Neural cell (in vitro differentiated cells): ENCODE measurements at regions not wholly inside any gene's neighbourhood (a gene's known extent, or its start where the extent isn't known, plus 50 kb on each side); places are given as distances from the start of the nearest gene placed in this dataset.

Experiments used
- EZH2 ChIP-seq: fragments of 200-600, 300-800 bp; shearing (Covaris generic), sonication (generic); IDR thresholded peaks from 2 replicates; pipeline ENCODE4 v1.6.1; 2014; ENCODE audit warnings: antibody characterized with exemption, low read length, borderline replicate concordance, mild to moderate bottlenecking; ENCODE audit not compliant: insufficient read depth, poor library complexity, severe bottlenecking
- MXI1 ChIP-seq: fragments of 450-650 bp; conservative IDR thresholded peaks from 2 replicates; pipeline ENCODE4 v1.6.1; 2014; ENCODE audit warnings: antibody characterized with exemption, mild to moderate bottlenecking; ENCODE audit not compliant: poor library complexity, severe bottlenecking
- POLR2AphosphoS5 ChIP-seq: IDR thresholded peaks from 2 replicates; pipeline ENCODE4 v1.6.1; 2012
- SMC3 ChIP-seq: fragments of 450-650 bp; conservative IDR thresholded peaks from 2 replicates; pipeline ENCODE4 v1.6.1; 2014; ENCODE audit warnings: antibody characterized with exemption, mild to moderate bottlenecking, moderate library complexity; ENCODE audit not compliant: poor library complexity
- TF ChIP-seq, protein P1 (sequence below): fragments of 450-650 bp; IDR thresholded peaks from 2 replicates; pipeline ENCODE4 v1.5.1; 2014; ENCODE audit warnings: antibody characterized with exemption, mild to moderate bottlenecking, moderate library complexity; ENCODE audit not compliant: poor library complexity, severe bottlenecking
- TF ChIP-seq, protein P2 (sequence below): IDR thresholded peaks from 2 replicates; pipeline ENCODE4 v1.6.1; 2012; ENCODE audit warnings: borderline replicate concordance

DNA sequence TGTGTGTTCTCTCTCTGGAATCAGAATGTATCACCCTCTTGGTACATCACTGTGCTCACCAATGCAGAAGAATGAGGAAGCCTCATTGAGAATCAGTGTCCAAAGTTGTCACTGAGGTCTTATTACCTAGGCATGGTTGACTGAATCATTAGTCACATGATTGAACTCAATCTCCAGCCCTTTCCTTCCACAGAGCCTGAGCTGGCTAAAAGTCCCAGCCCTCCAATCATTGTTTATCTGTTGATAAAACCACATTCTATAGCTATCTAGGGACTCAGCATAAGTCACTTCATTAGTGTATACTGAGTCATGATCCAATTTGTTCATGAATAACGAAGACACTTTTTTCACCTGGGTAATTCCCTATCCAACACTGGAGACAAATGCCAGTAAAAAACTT lies 396.8 kb downstream of the TRAM1L1 start:
- no peak for TF ChIP-seq SMC3
- TF ChIP-seq, protein P1, sequence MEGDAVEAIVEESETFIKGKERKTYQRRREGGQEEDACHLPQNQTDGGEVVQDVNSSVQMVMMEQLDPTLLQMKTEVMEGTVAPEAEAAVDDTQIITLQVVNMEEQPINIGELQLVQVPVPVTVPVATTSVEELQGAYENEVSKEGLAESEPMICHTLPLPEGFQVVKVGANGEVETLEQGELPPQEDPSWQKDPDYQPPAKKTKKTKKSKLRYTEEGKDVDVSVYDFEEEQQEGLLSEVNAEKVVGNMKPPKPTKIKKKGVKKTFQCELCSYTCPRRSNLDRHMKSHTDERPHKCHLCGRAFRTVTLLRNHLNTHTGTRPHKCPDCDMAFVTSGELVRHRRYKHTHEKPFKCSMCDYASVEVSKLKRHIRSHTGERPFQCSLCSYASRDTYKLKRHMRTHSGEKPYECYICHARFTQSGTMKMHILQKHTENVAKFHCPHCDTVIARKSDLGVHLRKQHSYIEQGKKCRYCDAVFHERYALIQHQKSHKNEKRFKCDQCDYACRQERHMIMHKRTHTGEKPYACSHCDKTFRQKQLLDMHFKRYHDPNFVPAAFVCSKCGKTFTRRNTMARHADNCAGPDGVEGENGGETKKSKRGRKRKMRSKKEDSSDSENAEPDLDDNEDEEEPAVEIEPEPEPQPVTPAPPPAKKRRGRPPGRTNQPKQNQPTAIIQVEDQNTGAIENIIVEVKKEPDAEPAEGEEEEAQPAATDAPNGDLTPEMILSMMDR: no peak
- no peak for TF ChIP-seq EZH2
- TF ChIP-seq POLR2AphosphoS5: no peak
- TF ChIP-seq, protein P2, sequence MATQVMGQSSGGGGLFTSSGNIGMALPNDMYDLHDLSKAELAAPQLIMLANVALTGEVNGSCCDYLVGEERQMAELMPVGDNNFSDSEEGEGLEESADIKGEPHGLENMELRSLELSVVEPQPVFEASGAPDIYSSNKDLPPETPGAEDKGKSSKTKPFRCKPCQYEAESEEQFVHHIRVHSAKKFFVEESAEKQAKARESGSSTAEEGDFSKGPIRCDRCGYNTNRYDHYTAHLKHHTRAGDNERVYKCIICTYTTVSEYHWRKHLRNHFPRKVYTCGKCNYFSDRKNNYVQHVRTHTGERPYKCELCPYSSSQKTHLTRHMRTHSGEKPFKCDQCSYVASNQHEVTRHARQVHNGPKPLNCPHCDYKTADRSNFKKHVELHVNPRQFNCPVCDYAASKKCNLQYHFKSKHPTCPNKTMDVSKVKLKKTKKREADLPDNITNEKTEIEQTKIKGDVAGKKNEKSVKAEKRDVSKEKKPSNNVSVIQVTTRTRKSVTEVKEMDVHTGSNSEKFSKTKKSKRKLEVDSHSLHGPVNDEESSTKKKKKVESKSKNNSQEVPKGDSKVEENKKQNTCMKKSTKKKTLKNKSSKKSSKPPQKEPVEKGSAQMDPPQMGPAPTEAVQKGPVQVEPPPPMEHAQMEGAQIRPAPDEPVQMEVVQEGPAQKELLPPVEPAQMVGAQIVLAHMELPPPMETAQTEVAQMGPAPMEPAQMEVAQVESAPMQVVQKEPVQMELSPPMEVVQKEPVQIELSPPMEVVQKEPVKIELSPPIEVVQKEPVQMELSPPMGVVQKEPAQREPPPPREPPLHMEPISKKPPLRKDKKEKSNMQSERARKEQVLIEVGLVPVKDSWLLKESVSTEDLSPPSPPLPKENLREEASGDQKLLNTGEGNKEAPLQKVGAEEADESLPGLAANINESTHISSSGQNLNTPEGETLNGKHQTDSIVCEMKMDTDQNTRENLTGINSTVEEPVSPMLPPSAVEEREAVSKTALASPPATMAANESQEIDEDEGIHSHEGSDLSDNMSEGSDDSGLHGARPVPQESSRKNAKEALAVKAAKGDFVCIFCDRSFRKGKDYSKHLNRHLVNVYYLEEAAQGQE: no peak
- no peak for TF ChIP-seq MXI1
